Mesendoderm (in vitro differentiated cells): ENCODE measurements at regions not wholly inside any gene's neighbourhood (a gene's known extent, or its start where the extent isn't known, plus 50 kb on each side); places are given as distances from the start of the nearest gene placed in this dataset.
"Not testable (repeated sequence)": the region's sequence is repeated elsewhere in the genome, so short reads cannot be mapped to it uniquely, and the experiment has no call there.

Experiments
- DNase-seq: peaks from one replicate; pipeline ENCODE4 v3.0.0; 2013
- H2AK5ac ChIP-seq: 2 replicates; pipeline ENCODE4 v1.6.1; 2013; ENCODE audit warnings: low read length, inconsistent platforms
- H2BK120ac ChIP-seq: 2 replicates; pipeline ENCODE4 v1.6.1; 2013; ENCODE audit warnings: low read depth, mild to moderate bottlenecking, low read length, moderate library complexity, mixed read lengths
- H2BK15ac ChIP-seq: replicated peaks from 2 replicates; pipeline ENCODE4 v1.6.1; 2013; ENCODE audit warnings: low read depth, mild to moderate bottlenecking, moderate library complexity
- H2BK5ac ChIP-seq: 2 replicates; pipeline ENCODE4 v1.6.1; 2013; ENCODE audit warnings: low read length, inconsistent platforms
- H3K18ac ChIP-seq: 2 replicates; pipeline ENCODE4 v1.6.1; 2013; ENCODE audit warnings: mild to moderate bottlenecking, low read length, mixed read lengths
- H3K23ac ChIP-seq: one replicate; pipeline ENCODE4 v1.6.1; 2013; ENCODE audit warnings: low read length
- H3K27ac ChIP-seq: 2 replicates; pipeline ENCODE4 v1.5.1; 2013; ENCODE audit warnings: low read depth, mild to moderate bottlenecking, inconsistent platforms, low read length, moderate library complexity
- H3K27me3 ChIP-seq: 2 replicates; pipeline ENCODE4 v1.6.1; 2013; ENCODE audit warnings: low read length, control low read depth, mild to moderate bottlenecking, inconsistent platforms; ENCODE audit not compliant: insufficient read depth, poor library complexity
- H3K36me3 ChIP-seq: 2 replicates; pipeline ENCODE4 v1.6.1; 2013; ENCODE audit warnings: low read length, inconsistent platforms; ENCODE audit not compliant: control insufficient read depth, insufficient read depth
- H3K4ac ChIP-seq: one replicate; pipeline ENCODE4 v1.6.1; 2013; ENCODE audit warnings: low read depth, mild to moderate bottlenecking, low read length, moderate library complexity
- H3K4me1 ChIP-seq: 2 replicates; pipeline ENCODE4 v1.6.1; 2013; ENCODE audit warnings: low read depth, low read length, inconsistent platforms; ENCODE audit not compliant: control insufficient read depth
- H3K4me2 ChIP-seq: 2 replicates; pipeline ENCODE4 v1.6.1; 2013; ENCODE audit warnings: low read length
- H3K4me3 ChIP-seq: 2 replicates; pipeline ENCODE4 v1.5.1; 2013; ENCODE audit warnings: mild to moderate bottlenecking, low read length
- H3K56ac ChIP-seq: one replicate; pipeline ENCODE4 v1.6.1; 2013; ENCODE audit warnings: low read length
- H3K79me1 ChIP-seq: 2 replicates; pipeline ENCODE4 v1.6.1; 2013; ENCODE audit warnings: low read length, inconsistent platforms
- H3K79me2 ChIP-seq: 2 replicates; pipeline ENCODE4 v1.6.1; 2013; ENCODE audit warnings: mild to moderate bottlenecking, low read length; ENCODE audit not compliant: control insufficient read depth, insufficient read depth
- H3K9ac ChIP-seq: 2 replicates; pipeline ENCODE4 v1.6.1; 2013; ENCODE audit warnings: low read length, inconsistent platforms
- H4K5ac ChIP-seq: one replicate; pipeline ENCODE4 v1.6.1; 2013; ENCODE audit warnings: low read length
- H4K8ac ChIP-seq: one replicate; pipeline ENCODE4 v1.6.1; 2013; ENCODE audit warnings: low read depth, mild to moderate bottlenecking, control low read depth, low read length, moderate library complexity
- WGBS: extraction: QIAGEN DNeasy Blood & Tissue Kit; methylation state at CpG from one replicate; pipeline ENCODE4 v1.1.7; 2013; ENCODE audit warnings: low lambda C conversion rate, missing lambda C conversion rate; ENCODE audit not compliant: insufficient coverage; ENCODE audit errors: extremely low coverage; 5-methylcytosine and 5-hydroxymethylcytosine counted together

- H3K4ac ChIP-seq: no peak overlapping the region
- H3K9ac ChIP-seq: no peak overlapping the region
- no peak overlapping the region for H4K5ac ChIP-seq
- no peak overlapping the region for H3K4me3 ChIP-seq
- no peak overlapping the region for H3K27ac ChIP-seq
- no peak overlapping the region for H2AK5ac ChIP-seq
- H3K23ac ChIP-seq: no peak overlapping the region
- DNase-seq: no peak
- no peak overlapping the region for H3K18ac ChIP-seq
- H2BK15ac ChIP-seq: no peak overlapping the region
- no peak overlapping the region for H3K4me2 ChIP-seq
- no peaks in the 10 kb centered on the region for H3K4me1 ChIP-seq
- H2BK5ac ChIP-seq: no peak overlapping the region
- H2BK120ac ChIP-seq: no peak overlapping the region
- no peak overlapping the region for H4K8ac ChIP-seq
- no CpG with 5 or more reads among the region's 5 CpGs for WGBS
- no peaks in the 10 kb centered on the region for H3K79me1 ChIP-seq
- H3K27me3 ChIP-seq: no peaks in the 10 kb centered on the region
- no peaks in the 10 kb centered on the region for H3K36me3 ChIP-seq
- no peaks in the 10 kb centered on the region for H3K79me2 ChIP-seq
- no peak overlapping the region for H3K56ac ChIP-seq
Observed at GRCh38 chr13:28572871-28573270, 77.9 kb upstream of the FLT1 start.

GRCh38 chr13:28570356-28570755 lies 75.4 kb upstream of the FLT1 start:
- not testable (repeated sequence) for H3K4ac ChIP-seq, H3K27ac ChIP-seq, H2BK15ac ChIP-seq, H3K23ac ChIP-seq, H3K56ac ChIP-seq, H4K5ac ChIP-seq, H3K4me1 ChIP-seq, H3K27me3 ChIP-seq, DNase-seq, H2BK120ac ChIP-seq, H3K79me2 ChIP-seq, H3K4me3 ChIP-seq, H3K36me3 ChIP-seq, H4K8ac ChIP-seq, H3K9ac ChIP-seq, H2AK5ac ChIP-seq, H3K4me2 ChIP-seq, H3K79me1 ChIP-seq, H3K18ac ChIP-seq, H2BK5ac ChIP-seq
- WGBS: no CpG with 5 or more reads among the region's 7 CpGs

GRCh38 chr13:28569886-28570285 lies 75.0 kb upstream of the FLT1 start:
- Histone ChIP-seq H3K27ac (no peak overlapping the region), H2BK120ac (no peak overlapping the region), H3K18ac (no peak overlapping the region), H3K79me2 (no peaks in the 10 kb centered on the region), H3K4me1 (no peaks in the 10 kb centered on the region), H2AK5ac (no peak overlapping the region), H3K27me3 (no peaks in the 10 kb centered on the region), H2BK15ac (no peak overlapping the region), H2BK5ac (no peak overlapping the region), H3K4me2 (no peak overlapping the region), H4K5ac (no peak overlapping the region), H3K4me3 (no peak overlapping the region), H3K9ac (no peak overlapping the region), H3K79me1 (no peaks in the 10 kb centered on the region), H3K4ac (no peak overlapping the region), H3K56ac (no peak overlapping the region), H3K36me3 (no peaks in the 10 kb centered on the region), H3K23ac (no peak overlapping the region), H4K8ac (no peak overlapping the region)
- WGBS: no CpG with 5 or more reads among the region's 5 CpGs
- no peak for DNase-seq

GRCh38 chr13:28568286-28568685 lies 73.4 kb upstream of the FLT1 start:
- Histone ChIP-seq H3K18ac (no peak overlapping the region), H4K8ac (no peak overlapping the region), H2AK5ac (no peak overlapping the region), H3K36me3 (no peaks in the 10 kb centered on the region), H3K27ac (no peak overlapping the region), H2BK5ac (no peak overlapping the region), H2BK120ac (no peak overlapping the region), H4K5ac (no peak overlapping the region), H3K9ac (no peak overlapping the region), H3K23ac (no peak overlapping the region), H3K79me2 (no peaks in the 10 kb centered on the region), H2BK15ac (no peak overlapping the region), H3K4me1 (no peaks in the 10 kb centered on the region), H3K4ac (no peak overlapping the region), H3K56ac (no peak overlapping the region), H3K79me1 (no peaks in the 10 kb centered on the region), H3K4me3 (no peak overlapping the region), H3K27me3 (no peaks in the 10 kb centered on the region), H3K4me2 (no peak overlapping the region)
- no peak for DNase-seq
- no CpG with 5 or more reads among the region's 3 CpGs for WGBS

- Histone ChIP-seq H3K4me2 (no peak overlapping the region), H3K79me2 (no peaks in the 10 kb centered on the region), H3K18ac (no peak overlapping the region), H4K8ac (no peak overlapping the region), H2BK120ac (no peak overlapping the region), H3K36me3 (no peaks in the 10 kb centered on the region), H3K79me1 (no peaks in the 10 kb centered on the region), H4K5ac (no peak overlapping the region), H2AK5ac (no peak overlapping the region), H3K56ac (no peak overlapping the region), H3K4me3 (no peak overlapping the region), H3K9ac (no peak overlapping the region), H3K4me1 (no peaks in the 10 kb centered on the region), H2BK15ac (no peak overlapping the region), H3K23ac (no peak overlapping the region), H2BK5ac (no peak overlapping the region), H3K27ac (no peak overlapping the region), H3K27me3 (no peaks in the 10 kb centered on the region), H3K4ac (no peak overlapping the region)
- no peak for DNase-seq
- no CpG with 5 or more reads among the region's 4 CpGs for WGBS
Observed at GRCh38 chr13:28566891-28567290, 72.0 kb upstream of the FLT1 start.

- H3K27ac ChIP-seq: no peak overlapping the region
- H3K79me2 ChIP-seq: no peaks in the 10 kb centered on the region
- no peaks in the 10 kb centered on the region for H3K36me3 ChIP-seq
- H3K27me3 ChIP-seq: no peaks in the 10 kb centered on the region
- H3K4ac ChIP-seq: no peak overlapping the region
- H3K56ac ChIP-seq: no peak overlapping the region
- no peak overlapping the region for H3K4me2 ChIP-seq
- WGBS: no CpG with 5 or more reads among the region's 3 CpGs
- H4K8ac ChIP-seq: no peak overlapping the region
- no peak overlapping the region for H2BK5ac ChIP-seq
- DNase-seq: no peak
- H3K79me1 ChIP-seq: no peaks in the 10 kb centered on the region
- H3K18ac ChIP-seq: no peak overlapping the region
- no peak overlapping the region for H2BK120ac ChIP-seq
- H4K5ac ChIP-seq: no peak overlapping the region
- no peak overlapping the region for H3K23ac ChIP-seq
- H3K9ac ChIP-seq: no peak overlapping the region
- no peak overlapping the region for H2AK5ac ChIP-seq
- H3K4me3 ChIP-seq: no peak overlapping the region
- no peaks in the 10 kb centered on the region for H3K4me1 ChIP-seq
- H2BK15ac ChIP-seq: no peak overlapping the region
Observed at GRCh38 chr13:28566283-28566682, 71.4 kb upstream of the FLT1 start.
